SU-DHL-6 (cell line): ENCODE measurements at regions not wholly inside any gene's neighbourhood (a gene's known extent, or its start where the extent isn't known, plus 50 kb on each side); places are given as distances from the start of the nearest gene placed in this dataset.

Experiments used
- CTCF ChIP-seq: fragments of 200-600 bp; sonication (generic); IDR thresholded peaks from one replicate; pipeline ENCODE4 v1.5.1; 2017; ENCODE audit warnings: antibody characterized with exemption, mild to moderate bottlenecking, low read length, moderate library complexity; ENCODE audit not compliant: insufficient read depth, poor library complexity, severe bottlenecking
- EZH2phosphoT487 ChIP-seq: fragments of 200-600 bp; sonication (generic), shearing (Covaris generic); conservative IDR thresholded peaks from 2 replicates; pipeline ENCODE4 v1.6.1; 2018; ENCODE audit warnings: mild to moderate bottlenecking, antibody characterized with exemption, low read length, moderate library complexity, mixed read lengths

- no peak for TF ChIP-seq CTCF
- no peak for TF ChIP-seq EZH2phosphoT487
Observed at GRCh38 chr7:16354573-16354972, 66.8 kb downstream of the CRPPA start.
